ENCODE measurements at regions not wholly inside any gene's neighbourhood (a gene's known extent, or its start where the extent isn't known, plus 50 kb on each side); places are given as distances from the start of the nearest gene placed in this dataset.

DNA sequence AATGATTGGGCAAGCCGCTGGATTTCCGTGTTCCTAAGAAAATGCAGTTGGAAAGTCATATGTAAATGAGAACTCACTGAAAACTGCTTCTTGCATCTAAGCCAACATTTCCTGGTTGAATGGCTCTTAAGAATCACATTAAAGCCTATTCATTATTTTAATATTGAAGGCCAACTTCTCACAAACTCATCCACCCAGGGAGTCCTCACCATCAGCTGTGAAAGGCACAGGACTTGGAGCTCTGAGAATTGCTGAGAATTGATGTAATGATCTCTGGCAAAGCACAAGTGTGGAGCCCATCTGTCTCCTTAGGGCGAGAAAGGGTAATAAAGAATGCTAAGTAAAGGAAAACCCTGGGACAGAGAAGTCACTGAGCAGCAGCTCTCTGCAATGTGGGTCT is 55.9 kb upstream of the APCDD1 start:
- Histone ChIP-seq H2AK5ac (ENCODE audit: low read depth, low read length) (no peak overlapping the region), H2AK9ac (replicated peaks; ENCODE audit: low read depth, low read length, poor library complexity) (no peak overlapping the region), H3K18ac (ENCODE audit: low read depth, low read length) (no peak overlapping the region), H3K79me1 (ENCODE audit: low read depth in 1 of 2, low read length in 2 of 2) (no peaks in the 10 kb centered on the region), H2BK5ac (ENCODE audit: low read depth, low read length, poor library complexity, severe bottlenecking) (no peak overlapping the region), H3K9me1 (ENCODE audit: insufficient read depth, low read length) (no peaks in the 10 kb centered on the region), H3K56ac (ENCODE audit: extremely low read depth, insufficient read depth, low read length) (no peak overlapping the region), H3K4me3 (ENCODE audit: insufficient read depth, low read depth, low read length) (no peak overlapping the region), H4K91ac (ENCODE audit: insufficient read depth, low read depth, low read length) (no peak overlapping the region), H3K4me2 (ENCODE audit: low read depth, low read length) (no peak overlapping the region), H3K4ac (ENCODE audit: low read depth, low read length) (no peak overlapping the region), H4K8ac (ENCODE audit: low read depth in 2 of 2, low read length in 2 of 2) (no peak overlapping the region), H4K5ac (ENCODE audit: low read depth, low read length) (no peak overlapping the region), H3K23ac (ENCODE audit: low read depth, low read length) (no peak overlapping the region), H3K9ac (ENCODE audit: low read depth, low read length) (no peak overlapping the region), H2BK15ac (ENCODE audit: low read depth, low read length) (no peak overlapping the region), H3K36me3 (ENCODE audit: control insufficient read depth, insufficient read depth, low read length) (no peaks in the 10 kb centered on the region), H4K20me1 (ENCODE audit: insufficient read depth, low read length) (no peaks in the 10 kb centered on the region), H2BK120ac (ENCODE audit: low read depth, low read length) (no peak overlapping the region), H3K14ac (replicated peaks; ENCODE audit: low read depth, low read length) (no peak overlapping the region), H2AFZ (replicated peaks; ENCODE audit: low read length, poor library complexity) (no peak overlapping the region), H3K27me3 (ENCODE audit: control insufficient read depth, insufficient read depth, low read length) (no peaks in the 10 kb centered on the region; the same call in 1 of the 2 replicates), H3K4me1 (ENCODE audit: control insufficient read depth, insufficient read depth, low read length) (no peaks in the 10 kb centered on the region), H3K27ac (ENCODE audit: insufficient read depth, low read length) (no peak overlapping the region), H2BK20ac (ENCODE audit: low read depth, low read length) (no peak overlapping the region), H3K9me3 (ENCODE audit: control insufficient read depth, insufficient read depth, low read length) (no peaks in the 10 kb centered on the region)
- DNase-seq (no peak), ATAC-seq (ENCODE audit: low read depth) (no peak)
- BruUV-seq (replicated peaks): no TSS peak
- ChIA-PET CTCF (no interaction called here), POLR2A (ENCODE audit: unreplicated experiment) (no interaction called here)
- dilution Hi-C loops (cut with HindIII; ENCODE audit: low sequenced_read_pairs, unreplicated experiment) (no loop called here), intact Hi-C loops (cut with micrococcal nuclease) (no loop called here), in situ Hi-C loops (cut with MboI; ENCODE audit: low sequenced_read_pairs) (no loop called here)
- no peak for TF ChIP-seq NFE2L2 (IDR thresholded peaks at IDR 0.05; ENCODE audit: low read depth, low read length)
- TF ChIP-seq CEBPB (IDR thresholded peaks at IDR 0.05; ENCODE audit: low read depth, low read length): no peak
- TF ChIP-seq FOS (IDR thresholded peaks at IDR 0.05; ENCODE audit: low read depth, low read length): no peak
- TF ChIP-seq MXI1 (IDR thresholded peaks at IDR 0.05; ENCODE audit: borderline replicate concordance, low read depth, low read length): no peak
- TF ChIP-seq RCOR1 (IDR thresholded peaks at IDR 0.05; ENCODE audit: insufficient replicate concordance, low read length): no peak
- TF ChIP-seq POLR2A (IDR thresholded peaks at IDR 0.05; ENCODE audit: low read depth, low read length): no peak
- no peak for TF ChIP-seq SMC3 (IDR thresholded peaks at IDR 0.05; ENCODE audit: low read depth, low read length)
- TF ChIP-seq, protein P1, sequence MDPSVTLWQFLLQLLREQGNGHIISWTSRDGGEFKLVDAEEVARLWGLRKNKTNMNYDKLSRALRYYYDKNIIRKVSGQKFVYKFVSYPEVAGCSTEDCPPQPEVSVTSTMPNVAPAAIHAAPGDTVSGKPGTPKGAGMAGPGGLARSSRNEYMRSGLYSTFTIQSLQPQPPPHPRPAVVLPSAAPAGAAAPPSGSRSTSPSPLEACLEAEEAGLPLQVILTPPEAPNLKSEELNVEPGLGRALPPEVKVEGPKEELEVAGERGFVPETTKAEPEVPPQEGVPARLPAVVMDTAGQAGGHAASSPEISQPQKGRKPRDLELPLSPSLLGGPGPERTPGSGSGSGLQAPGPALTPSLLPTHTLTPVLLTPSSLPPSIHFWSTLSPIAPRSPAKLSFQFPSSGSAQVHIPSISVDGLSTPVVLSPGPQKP (IDR thresholded peaks at IDR 0.05; ENCODE audit: borderline replicate concordance, low read depth, low read length): no peak
- TF ChIP-seq MAZ (IDR thresholded peaks at IDR 0.05; ENCODE audit: borderline replicate concordance, low read depth, low read length): no peak
- TF ChIP-seq, protein P2, sequence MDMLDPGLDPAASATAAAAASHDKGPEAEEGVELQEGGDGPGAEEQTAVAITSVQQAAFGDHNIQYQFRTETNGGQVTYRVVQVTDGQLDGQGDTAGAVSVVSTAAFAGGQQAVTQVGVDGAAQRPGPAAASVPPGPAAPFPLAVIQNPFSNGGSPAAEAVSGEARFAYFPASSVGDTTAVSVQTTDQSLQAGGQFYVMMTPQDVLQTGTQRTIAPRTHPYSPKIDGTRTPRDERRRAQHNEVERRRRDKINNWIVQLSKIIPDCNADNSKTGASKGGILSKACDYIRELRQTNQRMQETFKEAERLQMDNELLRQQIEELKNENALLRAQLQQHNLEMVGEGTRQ (IDR thresholded peaks at IDR 0.05; ENCODE audit: low read depth, low read length): no peak
- TF ChIP-seq, protein P3, sequence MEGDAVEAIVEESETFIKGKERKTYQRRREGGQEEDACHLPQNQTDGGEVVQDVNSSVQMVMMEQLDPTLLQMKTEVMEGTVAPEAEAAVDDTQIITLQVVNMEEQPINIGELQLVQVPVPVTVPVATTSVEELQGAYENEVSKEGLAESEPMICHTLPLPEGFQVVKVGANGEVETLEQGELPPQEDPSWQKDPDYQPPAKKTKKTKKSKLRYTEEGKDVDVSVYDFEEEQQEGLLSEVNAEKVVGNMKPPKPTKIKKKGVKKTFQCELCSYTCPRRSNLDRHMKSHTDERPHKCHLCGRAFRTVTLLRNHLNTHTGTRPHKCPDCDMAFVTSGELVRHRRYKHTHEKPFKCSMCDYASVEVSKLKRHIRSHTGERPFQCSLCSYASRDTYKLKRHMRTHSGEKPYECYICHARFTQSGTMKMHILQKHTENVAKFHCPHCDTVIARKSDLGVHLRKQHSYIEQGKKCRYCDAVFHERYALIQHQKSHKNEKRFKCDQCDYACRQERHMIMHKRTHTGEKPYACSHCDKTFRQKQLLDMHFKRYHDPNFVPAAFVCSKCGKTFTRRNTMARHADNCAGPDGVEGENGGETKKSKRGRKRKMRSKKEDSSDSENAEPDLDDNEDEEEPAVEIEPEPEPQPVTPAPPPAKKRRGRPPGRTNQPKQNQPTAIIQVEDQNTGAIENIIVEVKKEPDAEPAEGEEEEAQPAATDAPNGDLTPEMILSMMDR (conservative IDR thresholded peaks at IDR 0.05; ENCODE audit: low read depth, low read length): no peak
- TF ChIP-seq RFX5 (IDR thresholded peaks at IDR 0.05; ENCODE audit: low read depth, low read length): no peak
- no peak for TF ChIP-seq MAFK (IDR thresholded peaks at IDR 0.05; ENCODE audit: low read depth, low read length)
- no peak for TF ChIP-seq RAD21 (IDR thresholded peaks at IDR 0.05; ENCODE audit: low read length)
- no peak for TF ChIP-seq BHLHE40 (IDR thresholded peaks at IDR 0.05; ENCODE audit: low read depth, low read length)
- no peak for TF ChIP-seq CHD1 (IDR thresholded peaks at IDR 0.05; ENCODE audit: low read depth, low read length)
- WGBS, 2 experiments (ENCODE audit: extremely low coverage in 2 of 2, insufficient read length in 1 of 2): no CpG with 5 or more reads among the region's 3 CpGs

All from IMR-90 (cell line).